K562 (cell line): ENCODE measurements at regions not wholly inside any gene's neighbourhood (a gene's known extent, or its start where the extent isn't known, plus 50 kb on each side); places are given as distances from the start of the nearest gene placed in this dataset.

Experiments
- ATAC-seq: fragments of 200-7000 bp; cut with Tn5 transposase; 3 replicates; pipeline ENCODE4 v1.9.1; 2020; ENCODE audit warnings: moderate library complexity
- BruUV-seq: library from RNA; stranded (reverse); fragments of 400-500 nt; replicated peaks from 2 replicates; lab custom pipeline; 2021; lab: Mats Ljungman, UMichigan
- CTCF ChIA-PET: fragments of 300-600 bp; formaldehyde crosslinking; extraction: SDS; loops from one replicate; lab custom pipeline; 2021; ENCODE audit warnings: low intra/inter-chr PET ratio; lab: Yijun Ruan, JAX
- POLR2A ChIA-PET: fragments of 300-600, 350-650 bp; sonication (Branson Sonifier 250); formaldehyde crosslinking; extraction: SDS; loops from one replicate; lab custom pipeline; 2021; ENCODE audit warnings: antibody characterized with exemption, inconsistent platforms; lab: Yijun Ruan, JAX
- DNase-seq, 4 experiments: peaks; one replicate each; pipeline versions ENCODE4 v3.0.0 to v3.0.0-alpha.2; 2011 to 2018; ENCODE audit warnings: low spot score in 3 of 4, mixed read lengths in 3 of 4; ENCODE audit errors: extremely low read depth in 1 of 4
- FAIRE-seq: peaks from 2 replicates; lab custom pipeline; 2011; peaks lifted over from hg19 to GRCh38; lab: Jason Lieb, UNC
- H2AFZ ChIP-seq: 2 replicates; pipeline ENCODE4 v1.6.0; 2011; ENCODE audit warnings: low read depth, low read length, control low read depth, inconsistent platforms
- H3K27ac ChIP-seq: fragments of 200-600 bp; 3 replicates; pipeline ENCODE4 v1.8.0; 2011; ENCODE audit warnings: low read depth, mild to moderate bottlenecking, control low read depth, inconsistent platforms, low read length, moderate library complexity, mixed read lengths; ENCODE audit errors: extremely low read depth
- H3K27me3 ChIP-seq, 2 experiments: fragments of 300-600 bp in 1 of 2; 2 replicates in 1 of 2; 3 replicates in 1 of 2; pipeline versions ENCODE4 v1.6.0 to v1.8.0; 2011; ENCODE audit warnings: inconsistent platforms in 2 of 2, low read length in 2 of 2, mild to moderate bottlenecking in 1 of 2, mixed read lengths in 1 of 2, moderate library complexity in 1 of 2; ENCODE audit not compliant: control insufficient read depth in 2 of 2, insufficient read depth in 2 of 2
- H3K36me3 ChIP-seq: fragments of 300-600 bp; 3 replicates; pipeline ENCODE4 v1.8.0; 2011; ENCODE audit warnings: mild to moderate bottlenecking, low read length, inconsistent platforms; ENCODE audit not compliant: control insufficient read depth, insufficient read depth
- H3K4me1 ChIP-seq, 2 experiments: fragments of 200-600 bp in 1 of 2; replicated peaks in 1 of 2; 2 replicates in 1 of 2; 3 replicates in 1 of 2; pipeline versions ENCODE4 v1.5.1 to v1.8.0; 2011; ENCODE audit warnings: inconsistent platforms in 2 of 2, low read length in 2 of 2, mild to moderate bottlenecking in 1 of 2, mixed read lengths in 1 of 2, moderate library complexity in 1 of 2; ENCODE audit not compliant: control insufficient read depth in 2 of 2, insufficient read depth in 2 of 2
- H3K4me2 ChIP-seq: 2 replicates; pipeline ENCODE4 v1.6.1; 2011; ENCODE audit warnings: low read length, control low read depth, inconsistent platforms, mixed read lengths; ENCODE audit not compliant: insufficient read depth
- H3K4me3 ChIP-seq: fragments of 200-600 bp; sonication (generic), shearing (Covaris generic); 2 replicates; pipeline ENCODE4 v1.5.1; 2016; ENCODE audit warnings: control low read depth, inconsistent platforms
- H3K79me2 ChIP-seq: fragments of 200-600 bp; 3 replicates; pipeline ENCODE4 v1.8.0; 2011; ENCODE audit warnings: low read length, inconsistent platforms; ENCODE audit not compliant: control insufficient read depth, insufficient read depth
- H3K9ac ChIP-seq, 2 experiments: 2 replicates each; pipeline versions ENCODE4 v1.6.0 to v1.6.1; 2011; ENCODE audit warnings: low read depth in 2 of 2, low read length in 2 of 2, control low read depth in 1 of 2, inconsistent platforms in 1 of 2, mild to moderate bottlenecking in 1 of 2, mixed read lengths in 1 of 2; ENCODE audit not compliant: insufficient read depth in 1 of 2
- H3K9me1 ChIP-seq: one replicate; pipeline ENCODE4 v1.6.0; 2011; ENCODE audit warnings: inconsistent platforms, mild to moderate bottlenecking, low read length, moderate library complexity; ENCODE audit not compliant: control insufficient read depth, insufficient read depth
- H3K9me3 ChIP-seq: replicated peaks from 2 replicates; pipeline ENCODE4 v1.5.1; 2011; ENCODE audit warnings: low read depth, low read length, inconsistent platforms; ENCODE audit not compliant: control insufficient read depth, insufficient read depth
- H4K20me1 ChIP-seq: replicated peaks from 2 replicates; pipeline ENCODE4 v1.6.1; 2011; ENCODE audit warnings: low read length, inconsistent platforms, mixed read lengths; ENCODE audit not compliant: control insufficient read depth, insufficient read depth
- CHD4 ChIP-seq: fragments of 200-600 bp; sonication (generic); IDR thresholded peaks from 3 replicates; pipeline ENCODE4 v1.6.1; 2012; ENCODE audit warnings: low read depth, mild to moderate bottlenecking, mixed read lengths, low read length, inconsistent platforms; ENCODE audit not compliant: insufficient read depth, insufficient replicate concordance, poor library complexity, severe bottlenecking
- CHD7 ChIP-seq: fragments of 200-600 bp; sonication (generic); IDR thresholded peaks from one replicate; pipeline ENCODE4 v1.6.1; 2012; ENCODE audit warnings: mild to moderate bottlenecking, low read depth, low read length, inconsistent platforms
- PML ChIP-seq: IDR thresholded peaks from 2 replicates; pipeline ENCODE4 v1.6.1; 2012; ENCODE audit warnings: low read length, inconsistent platforms
- SOX6 ChIP-seq: fragments of 450-650 bp; IDR thresholded peaks from 2 replicates; pipeline ENCODE4 v1.6.1; 2014; ENCODE audit warnings: mild to moderate bottlenecking
- WGBS: fragments of 100-300 bp; shearing (Covaris generic); methylation state at CpG from one replicate; pipeline ENCODE4 v1.1.6; 2016; ENCODE audit warnings: low coverage, mixed read lengths; ENCODE audit not compliant: insufficient coverage; ENCODE audit errors: missing lambda C conversion rate; 5-methylcytosine and 5-hydroxymethylcytosine counted together
- in situ Hi-C: fragments of 300-500 bp; cut with MboI; formaldehyde crosslinking; loops from 4 replicates; pipeline ENCODE4 v1.15.0; 2018; ENCODE audit warnings: inconsistent platforms, mixed read lengths
- intact Hi-C: fragments of 100-400 bp; cut with micrococcal nuclease; formaldehyde crosslinking; loops from 2 replicates; pipeline ENCODE4 v1.14.2; 2022
- TF ChIP-seq, protein P1 (sequence below): sonication (generic); formaldehyde crosslinking; IDR thresholded peaks from 2 replicates; pipeline ENCODE4 v1.4.0; 2020; ENCODE audit warnings: mild to moderate bottlenecking, missing genetic modification reagents
- TF ChIP-seq, protein P2 (sequence below): sonication (generic); formaldehyde crosslinking; IDR thresholded peaks from 2 replicates; pipeline ENCODE4 v1.8.1; 2023; ENCODE audit warnings: mild to moderate bottlenecking, missing genetic modification reagents, moderate library complexity

GRCh38 chr4:17366496-17366895 is 145.4 kb downstream of the QDPR start:
- H3K9me3 ChIP-seq = no peaks in the 10 kb centered on the region
- no peaks in the 10 kb centered on the region for H3K27me3 ChIP-seq
- H3K27ac ChIP-seq = no peak overlapping the region
- H4K20me1 ChIP-seq = no peaks in the 10 kb centered on the region
- ATAC-seq (no peak), DNase-seq (no peak), FAIRE-seq (no peak)
- WGBS = 0% methylated on average over 1 of the region's 1 CpG
- no peak overlapping the region for H3K9ac ChIP-seq
- no peaks in the 10 kb centered on the region for H3K4me1 ChIP-seq
- in situ Hi-C loops = loop anchor here (25.0 kb wide), 1 partner anchor 1221 kb away; no protein-coding TSS in a partner anchor
- no TSS peak for BruUV-seq
- no peaks in the 10 kb centered on the region for H3K9me1 ChIP-seq
- H3K4me3 ChIP-seq = no peak overlapping the region
- ChIA-PET POLR2A (interaction anchor here (0.5 kb wide), 1 partner anchor 1140 kb away, joined by 3 read pairs; no protein-coding TSS in a partner anchor), CTCF (no interaction called here)
- H3K79me2 ChIP-seq = no peaks in the 10 kb centered on the region
- no peak overlapping the region for H2AFZ ChIP-seq
- no peak overlapping the region for H3K4me2 ChIP-seq
- intact Hi-C loops = no loop called here
- H3K36me3 ChIP-seq = no peaks in the 10 kb centered on the region
- TF ChIP-seq SOX6 (no peak), PML (no peak), CHD4 (no peak), CHD7 (no peak)
- TF ChIP-seq, protein P1, sequence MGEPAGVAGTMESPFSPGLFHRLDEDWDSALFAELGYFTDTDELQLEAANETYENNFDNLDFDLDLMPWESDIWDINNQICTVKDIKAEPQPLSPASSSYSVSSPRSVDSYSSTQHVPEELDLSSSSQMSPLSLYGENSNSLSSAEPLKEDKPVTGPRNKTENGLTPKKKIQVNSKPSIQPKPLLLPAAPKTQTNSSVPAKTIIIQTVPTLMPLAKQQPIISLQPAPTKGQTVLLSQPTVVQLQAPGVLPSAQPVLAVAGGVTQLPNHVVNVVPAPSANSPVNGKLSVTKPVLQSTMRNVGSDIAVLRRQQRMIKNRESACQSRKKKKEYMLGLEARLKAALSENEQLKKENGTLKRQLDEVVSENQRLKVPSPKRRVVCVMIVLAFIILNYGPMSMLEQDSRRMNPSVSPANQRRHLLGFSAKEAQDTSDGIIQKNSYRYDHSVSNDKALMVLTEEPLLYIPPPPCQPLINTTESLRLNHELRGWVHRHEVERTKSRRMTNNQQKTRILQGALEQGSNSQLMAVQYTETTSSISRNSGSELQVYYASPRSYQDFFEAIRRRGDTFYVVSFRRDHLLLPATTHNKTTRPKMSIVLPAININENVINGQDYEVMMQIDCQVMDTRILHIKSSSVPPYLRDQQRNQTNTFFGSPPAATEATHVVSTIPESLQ (CRISPR knock-in tag) = no peak
- TF ChIP-seq, protein P2, sequence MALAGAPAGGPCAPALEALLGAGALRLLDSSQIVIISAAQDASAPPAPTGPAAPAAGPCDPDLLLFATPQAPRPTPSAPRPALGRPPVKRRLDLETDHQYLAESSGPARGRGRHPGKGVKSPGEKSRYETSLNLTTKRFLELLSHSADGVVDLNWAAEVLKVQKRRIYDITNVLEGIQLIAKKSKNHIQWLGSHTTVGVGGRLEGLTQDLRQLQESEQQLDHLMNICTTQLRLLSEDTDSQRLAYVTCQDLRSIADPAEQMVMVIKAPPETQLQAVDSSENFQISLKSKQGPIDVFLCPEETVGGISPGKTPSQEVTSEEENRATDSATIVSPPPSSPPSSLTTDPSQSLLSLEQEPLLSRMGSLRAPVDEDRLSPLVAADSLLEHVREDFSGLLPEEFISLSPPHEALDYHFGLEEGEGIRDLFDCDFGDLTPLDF (CRISPR knock-in tag) = no peak
